HS-27A (cell line): ENCODE measurements at regions not wholly inside any gene's neighbourhood (a gene's known extent, or its start where the extent isn't known, plus 50 kb on each side); places are given as distances from the start of the nearest gene placed in this dataset.
"Not testable (repeated sequence)": the region's sequence is repeated elsewhere in the genome, so short reads cannot be mapped to it uniquely, and the experiment has no call there.

Experiments
- DNase-seq: peaks from one replicate; pipeline ENCODE4 v3.0.0-alpha.2; 2012; ENCODE audit warnings: low read depth, missing footprints

DNA sequence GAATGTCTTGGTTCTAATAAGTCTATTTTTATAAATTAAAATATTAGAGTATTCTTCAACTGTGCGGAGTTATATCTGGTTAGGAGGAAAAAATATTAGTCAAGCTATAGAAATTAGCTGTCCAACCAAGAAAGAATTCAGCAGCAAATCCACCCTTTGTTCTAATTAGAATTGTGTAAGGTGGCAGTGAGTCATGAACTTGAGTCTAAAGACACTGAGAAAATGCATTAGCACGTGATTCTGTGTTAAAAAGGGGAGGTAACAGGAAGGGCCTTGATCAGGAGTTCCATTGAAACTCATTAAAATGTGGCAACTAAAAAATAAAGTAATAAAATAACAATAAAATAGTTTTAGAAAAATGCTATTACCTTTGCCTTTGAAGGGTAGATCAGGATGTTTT, 398.2 kb upstream of the RGS18 start:
- DNase-seq = no peak

- no peak for DNase-seq
These were observed 369.7 kb upstream of the RGS18 start for GRCh38 chr1:191788551-191788950.

DNA sequence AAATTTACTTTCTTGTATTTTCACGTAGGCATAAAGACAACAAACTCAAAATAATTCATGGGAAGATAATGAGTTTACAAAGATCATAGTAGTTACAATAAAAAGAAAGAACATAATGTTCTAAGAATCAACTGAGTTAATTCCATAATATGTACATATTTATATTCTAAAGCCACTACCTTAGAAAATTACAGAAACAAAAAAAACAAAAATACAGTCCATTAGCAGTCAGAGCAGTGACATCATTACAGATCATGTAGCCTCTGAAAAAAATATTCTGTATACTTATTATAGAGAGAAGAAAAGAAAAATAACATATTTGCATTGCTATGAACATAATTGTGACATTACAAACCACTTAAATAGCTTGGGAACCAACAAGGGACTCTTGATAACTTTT, 360.1 kb upstream of the RGS18 start:
- no peak for DNase-seq

- no peak for DNase-seq
These were observed 354.0 kb upstream of the RGS18 start for GRCh38 chr1:191804311-191804710.

DNA sequence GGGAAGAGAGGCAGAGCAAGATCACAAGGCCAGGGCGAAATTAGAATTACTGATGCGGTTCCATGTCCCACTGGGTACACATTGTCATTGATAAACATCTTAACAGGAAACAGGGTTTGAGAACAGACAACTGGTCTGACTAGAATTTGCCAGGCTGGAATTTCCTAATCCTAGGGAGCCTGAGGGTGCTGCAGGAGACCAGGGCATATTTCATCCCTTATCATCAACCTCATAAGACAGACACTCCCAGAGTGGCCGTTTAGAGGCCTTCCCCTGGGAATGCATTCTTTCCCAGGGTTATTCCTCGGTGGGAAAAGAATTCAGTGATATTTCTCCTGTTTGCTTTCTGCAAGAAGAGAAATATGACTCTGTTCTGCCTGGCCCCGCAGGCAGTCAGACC, 344.7 kb upstream of the RGS18 start:
- DNase-seq = not testable (repeated sequence)

DNA sequence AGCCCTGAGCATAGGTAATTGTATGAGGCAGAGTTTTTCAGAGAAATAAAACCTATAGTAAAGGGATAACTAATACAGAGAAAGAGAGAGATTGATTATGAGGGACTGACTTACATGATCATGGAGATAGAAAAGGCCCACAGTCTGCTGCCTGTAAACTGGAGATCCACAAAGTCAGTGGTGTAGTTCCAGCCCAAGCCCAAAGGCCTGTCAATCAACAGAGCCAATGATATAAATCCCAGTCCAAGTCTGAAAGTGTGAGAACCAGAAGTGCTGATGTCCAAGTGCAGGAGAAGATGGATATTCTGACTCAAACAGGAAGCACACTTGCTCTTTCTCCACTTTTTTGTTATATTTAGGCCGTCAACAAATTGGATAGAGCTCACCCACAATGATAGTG, 340.1 kb upstream of the RGS18 start:
- DNase-seq = no peak

DNA sequence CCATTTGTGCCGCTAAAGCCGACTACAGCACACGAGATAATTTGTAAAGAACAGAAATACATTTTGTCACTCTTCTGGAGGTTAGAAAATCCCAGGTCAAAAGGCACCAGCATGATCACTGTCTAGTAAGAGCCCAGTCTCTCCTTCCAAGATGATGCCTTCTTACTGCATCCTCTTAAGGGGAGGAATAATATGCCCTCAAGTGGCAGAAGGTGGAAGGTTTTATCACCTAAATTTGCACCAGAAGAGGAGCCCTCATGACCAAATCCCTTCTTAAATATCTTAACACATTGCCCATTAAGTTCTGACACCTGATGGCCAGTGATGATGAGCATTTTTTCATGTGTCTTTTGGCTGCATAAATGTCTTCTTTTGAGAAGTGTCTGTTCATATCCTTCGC, 326.7 kb upstream of the RGS18 start:
- no peak for DNase-seq

DNA sequence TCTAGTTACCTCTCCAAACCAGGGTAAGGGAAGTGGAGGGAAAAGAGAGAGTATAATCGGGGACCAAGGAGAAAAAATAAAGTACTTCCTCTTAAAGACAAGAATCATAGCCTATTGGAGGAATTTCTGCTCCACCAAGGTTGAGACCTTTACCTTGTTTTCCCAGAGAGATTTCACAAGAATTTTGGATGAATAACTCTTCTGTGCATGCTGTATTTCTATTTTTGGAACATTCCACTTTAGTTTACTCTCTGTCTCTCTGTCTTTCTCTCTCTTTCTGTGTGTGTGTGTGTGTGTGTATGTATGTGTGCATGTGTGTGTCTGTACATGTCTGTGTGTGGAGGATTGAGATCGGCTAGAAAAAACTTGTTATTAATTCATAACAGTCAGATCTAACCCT, 318.4 kb upstream of the RGS18 start:
- DNase-seq = no peak

- DNase-seq = no peak
These were observed 306.3 kb upstream of the RGS18 start for GRCh38 chr1:191851799-191852595.

DNA sequence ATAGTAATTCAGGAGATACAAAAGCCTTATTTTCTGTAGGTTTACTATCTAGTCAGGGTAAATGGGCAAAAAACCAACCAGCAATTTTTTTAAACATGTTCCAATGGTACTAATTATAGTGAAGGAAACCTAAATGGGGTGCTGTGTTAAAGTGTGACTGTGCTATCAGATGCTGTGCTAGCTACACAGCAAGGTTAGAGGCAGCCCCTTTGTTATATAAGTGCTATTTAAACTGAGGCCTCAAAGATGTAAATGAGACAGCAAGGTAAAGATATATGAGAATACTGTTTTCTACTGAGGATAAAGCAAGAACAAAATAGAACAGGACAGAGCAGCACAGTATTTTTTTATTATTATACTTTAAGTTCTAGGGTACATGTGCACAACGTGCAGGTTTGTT, 305.4 kb upstream of the RGS18 start:
- no peak for DNase-seq

GRCh38 chr1:191857600-191857999, 300.7 kb upstream of the RGS18 start:
- no peak for DNase-seq

DNA sequence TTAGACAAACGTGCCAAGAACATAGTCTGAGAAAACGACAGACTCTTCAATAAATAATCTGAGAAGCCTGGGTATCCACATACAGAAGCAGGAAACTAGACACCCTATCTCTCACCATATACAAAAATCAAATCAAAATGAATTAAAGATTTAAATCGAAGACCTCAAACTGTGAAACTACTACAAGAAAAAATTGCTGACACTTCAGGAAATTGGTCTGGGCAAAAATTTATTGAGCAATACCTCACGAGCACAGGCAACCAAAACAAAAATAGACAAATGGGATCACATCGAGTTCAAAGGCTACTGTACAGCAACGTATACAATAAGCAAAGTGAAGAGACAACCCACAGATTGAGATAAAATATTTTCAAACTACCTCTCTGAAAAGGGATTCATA, 292.8 kb upstream of the RGS18 start:
- DNase-seq = no peak

DNA sequence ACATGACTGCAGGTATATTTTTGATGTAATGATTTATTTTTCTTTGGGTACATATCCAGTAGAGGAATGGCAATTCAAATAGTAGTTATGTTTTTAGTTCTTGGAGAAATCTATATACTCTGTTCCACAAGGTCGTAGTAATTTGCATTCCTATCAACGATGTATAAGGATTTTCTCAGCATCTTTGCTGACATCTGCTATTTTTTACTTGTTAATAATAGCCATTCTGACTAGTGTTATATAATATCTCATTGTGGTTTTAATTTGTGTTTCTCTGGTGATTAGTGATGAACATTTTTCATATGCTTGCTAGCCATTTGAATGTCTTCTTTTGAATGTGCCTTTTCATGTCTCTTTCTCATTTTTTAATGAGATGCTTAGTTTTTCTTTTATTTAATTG, 292.1 kb upstream of the RGS18 start:
- no peak for DNase-seq

DNA sequence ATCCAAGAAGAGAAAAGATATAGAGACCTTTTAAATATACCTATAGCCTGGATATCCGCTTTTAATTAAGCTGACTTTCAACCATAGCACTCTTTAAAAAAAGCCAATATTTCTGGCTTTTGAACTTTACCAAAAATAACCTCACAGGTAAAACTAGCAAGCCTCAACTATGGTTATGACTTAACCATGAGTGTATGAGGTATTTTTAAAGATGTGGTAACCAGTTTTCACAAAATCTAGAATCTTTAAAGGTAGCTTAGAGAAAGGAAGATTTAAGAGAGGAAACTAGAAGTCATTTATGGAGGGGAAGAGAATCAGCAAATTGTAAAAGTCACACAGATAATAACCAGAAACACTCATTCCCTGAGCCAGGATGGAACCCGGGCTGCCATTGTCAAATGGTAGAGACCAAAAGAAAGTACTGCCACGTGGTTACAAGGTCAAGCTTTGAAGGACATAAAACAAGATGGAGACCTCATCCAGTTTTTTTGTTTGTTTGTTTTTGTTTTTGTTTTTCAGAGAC, 288.4 kb upstream of the RGS18 start:
- no peak for DNase-seq

- DNase-seq = no peak
These were observed 287.8 kb upstream of the RGS18 start for GRCh38 chr1:191870490-191870889.

DNA sequence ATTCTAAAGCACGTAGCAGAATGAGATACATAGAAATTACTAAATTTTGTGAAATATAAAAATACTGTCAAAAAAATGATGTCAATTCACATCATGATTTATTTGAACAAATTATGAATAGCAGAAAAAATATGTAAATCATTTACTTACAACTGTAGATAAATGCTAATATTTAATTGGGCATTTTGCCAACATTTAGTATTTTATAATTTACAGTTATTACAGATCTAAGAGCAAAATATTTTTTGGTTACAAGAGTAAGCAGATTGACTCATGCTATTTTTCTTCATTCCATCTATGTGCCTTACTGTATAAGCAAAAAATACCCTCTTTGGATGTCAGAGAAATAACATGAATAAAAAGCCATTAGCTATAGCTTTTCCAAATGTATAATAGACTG, 282.3 kb upstream of the RGS18 start:
- DNase-seq = no peak

DNA sequence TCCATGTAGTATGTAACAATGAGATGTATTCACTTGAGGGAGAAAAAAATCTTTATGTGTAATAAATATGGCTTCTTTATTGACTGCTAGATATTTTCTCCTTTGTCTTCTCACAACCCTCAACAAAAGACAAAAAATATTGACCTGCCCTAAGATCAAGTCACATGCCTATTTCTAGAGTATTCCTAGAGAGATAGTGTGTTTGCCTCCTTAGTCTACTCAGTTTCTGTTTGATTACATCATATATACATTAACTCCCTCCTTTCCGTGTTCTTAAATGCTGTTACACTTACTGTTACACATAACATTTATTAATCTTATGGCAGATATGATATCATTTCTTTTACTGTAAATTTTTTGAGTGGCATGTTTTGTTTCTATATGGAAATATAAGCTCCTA, 281.6 kb upstream of the RGS18 start:
- no peak for DNase-seq

DNA sequence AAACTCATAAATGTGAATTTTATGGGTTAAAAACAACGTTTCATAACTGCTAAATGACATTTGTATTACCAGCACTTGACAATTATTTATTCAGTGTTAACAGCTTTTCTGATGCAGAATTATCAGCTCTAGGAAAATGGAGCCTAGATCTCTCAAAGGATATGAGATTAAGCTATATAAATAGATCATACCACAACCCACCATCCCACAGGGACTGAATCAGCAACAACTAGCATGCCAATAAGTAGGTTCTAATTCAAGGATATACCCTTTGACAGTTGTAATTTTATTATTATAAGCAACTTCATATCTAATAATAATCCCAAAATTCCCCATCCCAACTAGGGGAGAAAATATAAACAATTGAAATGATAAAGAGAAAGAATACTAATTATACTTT, 275.4 kb upstream of the RGS18 start:
- no peak for DNase-seq

GRCh38 chr1:191886977-191887376, 271.3 kb upstream of the RGS18 start:
- no peak for DNase-seq

- no peak for DNase-seq
These were observed 269.2 kb upstream of the RGS18 start for GRCh38 chr1:191888996-191889622.

GRCh38 chr1:191889623-191890003, 268.6 kb upstream of the RGS18 start:
- no peak for DNase-seq

DNA sequence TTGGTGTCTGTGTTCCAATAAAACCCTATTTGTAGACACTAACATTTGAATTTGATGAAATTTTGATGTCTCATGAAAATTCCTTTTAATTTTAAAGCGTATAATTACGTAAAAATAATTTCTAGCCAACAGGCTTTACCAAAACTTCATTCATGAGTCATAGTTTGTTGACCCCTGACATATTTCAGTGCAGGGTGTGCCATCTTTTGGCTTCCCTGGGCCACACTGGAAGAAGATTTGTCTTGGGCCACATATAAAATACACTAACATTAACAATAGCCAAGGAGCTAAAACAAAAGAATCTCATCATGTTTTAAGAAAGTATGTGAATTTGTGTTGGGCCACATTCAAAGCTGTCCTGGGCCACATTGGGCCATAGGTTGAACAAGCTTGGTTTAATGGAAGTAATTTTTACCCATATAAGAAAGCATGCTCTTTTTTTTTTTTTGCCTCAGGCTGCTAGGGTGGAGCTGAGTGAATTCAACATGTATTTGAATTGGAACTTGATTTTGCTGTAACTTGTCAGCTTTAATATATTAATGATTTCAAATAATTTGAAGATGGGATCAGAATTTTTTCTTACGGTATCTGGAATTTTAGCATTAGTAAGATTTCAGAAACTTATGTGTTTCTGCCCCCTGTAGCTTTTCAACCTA, 267.7 kb upstream of the RGS18 start:
- no peak for DNase-seq

DNA sequence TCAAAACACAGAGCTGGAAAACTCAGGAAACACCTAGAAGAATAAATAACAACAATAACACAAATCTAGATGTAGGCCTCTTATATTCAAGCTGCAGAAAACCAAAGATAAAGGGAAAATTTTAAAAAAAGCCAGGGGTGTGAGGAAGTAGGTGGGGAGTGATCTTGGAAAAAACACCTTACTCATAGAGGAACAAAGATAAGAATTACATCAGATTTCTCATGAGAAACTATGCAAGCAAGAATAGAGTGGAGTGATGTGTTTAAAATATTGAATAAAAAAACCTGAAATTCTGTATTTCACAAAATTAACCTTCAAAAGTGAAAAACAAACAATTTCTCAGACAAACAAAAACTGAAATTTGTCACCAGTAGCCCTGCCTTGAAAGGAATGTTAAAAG, 265.5 kb upstream of the RGS18 start:
- no peak for DNase-seq
